ENCODE measurements at regions not wholly inside any gene's neighbourhood (a gene's known extent, or its start where the extent isn't known, plus 50 kb on each side); places are given as distances from the start of the nearest gene placed in this dataset.
A peak's percentile ranks its signal among the peaks of the same experiment; 100 is the strongest.
"Not testable (repeated sequence)": the region's sequence is repeated elsewhere in the genome, so short reads cannot be mapped to it uniquely, and the experiment has no call there.

DNA sequence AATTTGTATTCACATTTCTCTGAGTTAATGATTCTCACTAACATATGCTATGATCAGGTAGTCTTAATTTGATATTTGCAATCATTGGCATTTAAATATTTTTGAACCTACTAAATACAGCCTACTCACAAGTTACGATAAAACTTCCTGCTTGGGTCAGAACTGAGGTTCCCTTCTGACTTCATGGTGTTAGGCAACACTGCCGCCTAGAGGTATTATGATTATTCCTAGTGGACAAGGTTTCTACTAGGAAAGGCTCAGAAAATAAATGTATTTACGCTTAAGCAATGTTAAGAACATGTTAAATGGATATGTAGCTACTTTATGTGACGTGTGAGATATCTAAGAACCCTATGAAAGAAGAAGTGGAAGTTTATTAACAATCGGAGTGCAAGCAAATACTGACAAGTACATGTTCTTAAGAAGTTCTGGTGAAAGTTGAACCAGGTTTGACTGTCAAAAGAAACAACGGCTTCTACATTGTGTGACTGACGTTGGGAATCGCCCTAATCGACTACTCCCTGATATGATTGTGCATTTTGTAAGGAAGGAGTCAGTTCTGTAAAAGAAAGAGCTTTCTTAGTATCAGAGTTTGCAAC, 1395.8 kb downstream of the SLITRK5 start:
- no peak overlapping the region for H3K27ac ChIP-seq
- DNase-seq (ENCODE audit: low spot score): peak; percentile 2
- TF ChIP-seq, protein P1, sequence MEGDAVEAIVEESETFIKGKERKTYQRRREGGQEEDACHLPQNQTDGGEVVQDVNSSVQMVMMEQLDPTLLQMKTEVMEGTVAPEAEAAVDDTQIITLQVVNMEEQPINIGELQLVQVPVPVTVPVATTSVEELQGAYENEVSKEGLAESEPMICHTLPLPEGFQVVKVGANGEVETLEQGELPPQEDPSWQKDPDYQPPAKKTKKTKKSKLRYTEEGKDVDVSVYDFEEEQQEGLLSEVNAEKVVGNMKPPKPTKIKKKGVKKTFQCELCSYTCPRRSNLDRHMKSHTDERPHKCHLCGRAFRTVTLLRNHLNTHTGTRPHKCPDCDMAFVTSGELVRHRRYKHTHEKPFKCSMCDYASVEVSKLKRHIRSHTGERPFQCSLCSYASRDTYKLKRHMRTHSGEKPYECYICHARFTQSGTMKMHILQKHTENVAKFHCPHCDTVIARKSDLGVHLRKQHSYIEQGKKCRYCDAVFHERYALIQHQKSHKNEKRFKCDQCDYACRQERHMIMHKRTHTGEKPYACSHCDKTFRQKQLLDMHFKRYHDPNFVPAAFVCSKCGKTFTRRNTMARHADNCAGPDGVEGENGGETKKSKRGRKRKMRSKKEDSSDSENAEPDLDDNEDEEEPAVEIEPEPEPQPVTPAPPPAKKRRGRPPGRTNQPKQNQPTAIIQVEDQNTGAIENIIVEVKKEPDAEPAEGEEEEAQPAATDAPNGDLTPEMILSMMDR (conservative IDR thresholded peaks at IDR 0.05; ENCODE audit: low read depth): peak; percentile 79
- POLR2A ChIA-PET (ENCODE audit: low non-redundant PET): no interaction called here
- CTCF ChIA-PET: no interaction called here

- POLR2A ChIA-PET (ENCODE audit: low non-redundant PET): no interaction called here
- CTCF ChIA-PET: interaction anchor here (0.6 kb wide), 1 partner anchor 577 kb away, joined by 3 read pairs; no protein-coding TSS in a partner anchor
- H3K27ac ChIP-seq: no peak overlapping the region
- DNase-seq (ENCODE audit: low spot score): no peak
- TF ChIP-seq, protein P1 (conservative IDR thresholded peaks at IDR 0.05; ENCODE audit: low read depth): no peak
These were observed 1401.8 kb downstream of the SLITRK5 start for GRCh38 chr13:89072979-89073378.

GRCh38 chr13:89076622-89077021, 1405.5 kb downstream of the SLITRK5 start:
- no peak overlapping the region for H3K27ac ChIP-seq
- CTCF ChIA-PET: interaction anchor here (0.6 kb wide), 1 partner anchor 343 kb away, joined by 3 read pairs; no protein-coding TSS in a partner anchor
- TF ChIP-seq, protein P1 (conservative IDR thresholded peaks at IDR 0.05; ENCODE audit: low read depth): no peak
- POLR2A ChIA-PET (ENCODE audit: low non-redundant PET): no interaction called here
- no peak for DNase-seq (ENCODE audit: low spot score)

DNA sequence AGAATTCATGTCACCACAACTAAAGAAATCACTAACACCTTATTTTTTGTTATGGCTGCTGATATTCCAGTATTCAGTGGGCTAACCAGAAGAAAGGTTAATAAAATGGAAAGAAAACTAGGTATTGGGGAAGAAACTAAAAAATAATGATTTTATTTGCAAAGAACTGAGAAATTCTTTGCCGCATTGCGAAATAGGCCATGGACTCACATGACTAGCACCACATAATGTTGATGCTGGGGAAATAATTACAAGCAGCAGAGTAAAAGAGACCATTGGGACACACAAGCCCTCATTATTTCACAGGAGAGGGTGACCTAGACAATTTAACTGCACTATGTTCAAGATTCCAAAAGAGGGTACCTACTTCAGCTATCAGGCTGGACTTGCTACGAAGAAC, 1411.5 kb downstream of the SLITRK5 start:
- no peak for DNase-seq (ENCODE audit: low spot score)
- TF ChIP-seq, protein P1 (conservative IDR thresholded peaks at IDR 0.05; ENCODE audit: low read depth): no peak
- ChIA-PET POLR2A (ENCODE audit: low non-redundant PET) (no interaction called here), CTCF (no interaction called here)
- H3K27ac ChIP-seq: no peak overlapping the region

GRCh38 chr13:89088107-89088506, 1416.9 kb downstream of the SLITRK5 start:
- CTCF ChIA-PET; H3K27ac ChIP-seq; DNase-seq (ENCODE audit: low spot score); POLR2A ChIA-PET (ENCODE audit: low non-redundant PET): not testable (repeated sequence)

GRCh38 chr13:89097994-89098393, 1426.8 kb downstream of the SLITRK5 start:
- ChIA-PET POLR2A (ENCODE audit: low non-redundant PET) (no interaction called here), CTCF (no interaction called here)
- TF ChIP-seq, protein P1 (conservative IDR thresholded peaks at IDR 0.05; ENCODE audit: low read depth): no peak
- H3K27ac ChIP-seq: no peak overlapping the region
- DNase-seq (ENCODE audit: low spot score): no peak

DNA sequence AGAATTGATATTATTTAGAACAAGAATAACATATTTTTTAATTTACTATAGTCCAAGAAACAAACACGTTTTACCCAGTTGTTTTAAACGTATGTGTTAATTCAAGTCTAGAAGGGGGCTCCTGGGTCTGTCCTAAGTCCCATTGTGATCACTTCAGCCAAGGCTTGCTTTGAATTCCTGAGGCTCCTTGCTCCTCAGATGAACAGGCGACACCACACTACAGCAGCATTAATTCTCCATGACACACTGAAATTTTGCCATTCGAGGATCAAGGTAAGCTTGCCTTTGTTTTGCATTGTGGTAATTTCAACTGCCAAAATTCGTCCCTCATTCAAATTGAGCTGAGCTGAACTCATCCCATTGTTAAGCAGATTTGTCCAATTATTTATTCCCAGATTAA, 1442.6 kb downstream of the SLITRK5 start:
- H3K27ac ChIP-seq: no peak overlapping the region
- DNase-seq (ENCODE audit: low spot score): no peak
- ChIA-PET POLR2A (ENCODE audit: low non-redundant PET) (no interaction called here), CTCF (interaction anchor here (0.6 to 0.7 kb wide), 2 partner anchors 1024 to 1774 kb away, joined by 3 read pairs; no protein-coding TSS in a partner anchor)
- TF ChIP-seq, protein P1 (conservative IDR thresholded peaks at IDR 0.05; ENCODE audit: low read depth): no peak

All from RWPE1 (cell line).